ENCODE measurements at regions not wholly inside any gene's neighbourhood (a gene's known extent, or its start where the extent isn't known, plus 50 kb on each side); places are given as distances from the start of the nearest gene placed in this dataset.

- H3K27me3 ChIP-seq (ENCODE audit: control insufficient read depth in 2 of 2, insufficient read depth in 2 of 2, low read length in 2 of 2) = no peaks in the 10 kb centered on the region
- no peak overlapping the region for H3K27ac ChIP-seq (ENCODE audit: low read depth in 2 of 2, low read length in 2 of 2)
- H3K4me3 ChIP-seq (ENCODE audit: low read length in 2 of 2) = no peak overlapping the region
- no peaks in the 10 kb centered on the region for H3K36me3 ChIP-seq (ENCODE audit: control insufficient read depth in 2 of 2, insufficient read depth in 2 of 2, low read length in 2 of 2)
- H3K9ac ChIP-seq (ENCODE audit: low read depth in 1 of 2, low read length in 2 of 2) = no peak overlapping the region
- no peaks in the 10 kb centered on the region for H3K9me3 ChIP-seq (ENCODE audit: control insufficient read depth in 2 of 2, low read length in 2 of 2)
- H3K4me1 ChIP-seq (ENCODE audit: control insufficient read depth in 2 of 2, insufficient read depth in 2 of 2, low read length in 2 of 2) = no peaks in the 10 kb centered on the region
Measured at GRCh38 chr5:87705876-87706275, 293.1 kb upstream of the CCNH start.

- no peaks in the 10 kb centered on the region for H3K9me3 ChIP-seq (ENCODE audit: control insufficient read depth in 2 of 2, low read length in 2 of 2)
- H3K27ac ChIP-seq (ENCODE audit: low read depth in 2 of 2, low read length in 2 of 2) = no peak overlapping the region
- H3K36me3 ChIP-seq (ENCODE audit: control insufficient read depth in 2 of 2, insufficient read depth in 2 of 2, low read length in 2 of 2) = no peaks in the 10 kb centered on the region
- H3K9ac ChIP-seq (ENCODE audit: low read depth in 1 of 2, low read length in 2 of 2) = no peak overlapping the region
- H3K27me3 ChIP-seq (ENCODE audit: control insufficient read depth in 2 of 2, insufficient read depth in 2 of 2, low read length in 2 of 2) = no peaks in the 10 kb centered on the region
- no peak overlapping the region for H3K4me3 ChIP-seq (ENCODE audit: low read length in 2 of 2)
- no peaks in the 10 kb centered on the region for H3K4me1 ChIP-seq (ENCODE audit: control insufficient read depth in 2 of 2, insufficient read depth in 2 of 2, low read length in 2 of 2)
Measured at GRCh38 chr5:87686975-87687374, 274.2 kb upstream of the CCNH start.

GRCh38 chr5:87686018-87686417 is 273.3 kb upstream of the CCNH start:
- Histone ChIP-seq H3K9ac (ENCODE audit: low read depth in 1 of 2, low read length in 2 of 2) (no peak overlapping the region), H3K27me3 (ENCODE audit: control insufficient read depth in 2 of 2, insufficient read depth in 2 of 2, low read length in 2 of 2) (no peaks in the 10 kb centered on the region), H3K4me1 (ENCODE audit: control insufficient read depth in 2 of 2, insufficient read depth in 2 of 2, low read length in 2 of 2) (no peaks in the 10 kb centered on the region), H3K27ac (ENCODE audit: low read depth in 2 of 2, low read length in 2 of 2) (no peak overlapping the region), H3K36me3 (ENCODE audit: control insufficient read depth in 2 of 2, insufficient read depth in 2 of 2, low read length in 2 of 2) (no peaks in the 10 kb centered on the region), H3K4me3 (ENCODE audit: low read length in 2 of 2) (no peak overlapping the region), H3K9me3 (ENCODE audit: control insufficient read depth in 2 of 2, low read length in 2 of 2) (no peaks in the 10 kb centered on the region)

DNA sequence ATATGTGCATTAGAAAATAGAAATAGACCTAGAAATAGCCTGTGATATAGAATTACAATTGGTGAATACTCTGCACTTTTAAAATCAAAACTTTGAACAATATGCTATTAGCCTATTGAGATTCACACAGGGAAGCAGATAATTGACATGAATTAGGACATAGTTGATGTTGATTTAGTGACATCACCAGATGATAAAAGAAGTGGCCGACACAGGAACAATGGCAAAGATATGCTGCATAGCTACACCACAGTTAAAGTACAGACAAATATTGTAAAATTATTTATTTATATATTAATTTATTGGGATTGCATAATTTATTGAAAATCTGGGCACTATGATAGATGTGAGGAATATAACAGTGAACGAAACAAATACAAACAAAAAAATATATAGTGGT is 261.5 kb upstream of the CCNH start:
- no peaks in the 10 kb centered on the region for H3K27me3 ChIP-seq (ENCODE audit: control insufficient read depth in 2 of 2, insufficient read depth in 2 of 2, low read length in 2 of 2)
- H3K9ac ChIP-seq (ENCODE audit: low read depth in 1 of 2, low read length in 2 of 2) = no peak overlapping the region
- H3K27ac ChIP-seq (ENCODE audit: low read depth in 2 of 2, low read length in 2 of 2) = no peak overlapping the region
- no peaks in the 10 kb centered on the region for H3K9me3 ChIP-seq (ENCODE audit: control insufficient read depth in 2 of 2, low read length in 2 of 2)
- H3K4me3 ChIP-seq (ENCODE audit: low read length in 2 of 2) = no peak overlapping the region
- no peaks in the 10 kb centered on the region for H3K4me1 ChIP-seq (ENCODE audit: control insufficient read depth in 2 of 2, insufficient read depth in 2 of 2, low read length in 2 of 2)
- H3K36me3 ChIP-seq (ENCODE audit: control insufficient read depth in 2 of 2, insufficient read depth in 2 of 2, low read length in 2 of 2) = no peaks in the 10 kb centered on the region

DNA sequence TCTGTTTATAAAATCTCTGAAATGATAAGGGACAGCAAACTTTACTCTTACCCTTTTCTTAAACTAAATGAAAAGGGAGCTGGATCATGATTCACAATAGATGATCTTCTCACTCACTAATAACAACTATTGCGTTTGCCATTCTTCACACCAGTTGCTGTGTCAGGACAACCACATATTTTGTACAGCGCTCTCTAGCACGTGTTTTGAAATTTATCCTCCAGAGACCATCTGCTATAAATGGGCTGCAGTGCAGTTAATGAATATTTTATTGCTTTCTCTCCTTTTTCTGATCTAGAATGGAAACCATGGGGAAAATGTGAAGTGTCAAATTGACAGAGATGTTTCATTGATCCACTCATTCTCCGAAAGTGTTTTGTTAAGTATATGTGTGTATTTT is 258.4 kb upstream of the CCNH start:
- Histone ChIP-seq H3K36me3 (ENCODE audit: control insufficient read depth in 2 of 2, insufficient read depth in 2 of 2, low read length in 2 of 2) (no peaks in the 10 kb centered on the region), H3K27me3 (ENCODE audit: control insufficient read depth in 2 of 2, insufficient read depth in 2 of 2, low read length in 2 of 2) (no peaks in the 10 kb centered on the region), H3K4me3 (ENCODE audit: low read length in 2 of 2) (no peak overlapping the region), H3K9ac (ENCODE audit: low read depth in 1 of 2, low read length in 2 of 2) (no peak overlapping the region), H3K4me1 (ENCODE audit: control insufficient read depth in 2 of 2, insufficient read depth in 2 of 2, low read length in 2 of 2) (no peaks in the 10 kb centered on the region), H3K27ac (ENCODE audit: low read depth in 2 of 2, low read length in 2 of 2) (no peak overlapping the region), H3K9me3 (ENCODE audit: control insufficient read depth in 2 of 2, low read length in 2 of 2) (no peaks in the 10 kb centered on the region)

DNA sequence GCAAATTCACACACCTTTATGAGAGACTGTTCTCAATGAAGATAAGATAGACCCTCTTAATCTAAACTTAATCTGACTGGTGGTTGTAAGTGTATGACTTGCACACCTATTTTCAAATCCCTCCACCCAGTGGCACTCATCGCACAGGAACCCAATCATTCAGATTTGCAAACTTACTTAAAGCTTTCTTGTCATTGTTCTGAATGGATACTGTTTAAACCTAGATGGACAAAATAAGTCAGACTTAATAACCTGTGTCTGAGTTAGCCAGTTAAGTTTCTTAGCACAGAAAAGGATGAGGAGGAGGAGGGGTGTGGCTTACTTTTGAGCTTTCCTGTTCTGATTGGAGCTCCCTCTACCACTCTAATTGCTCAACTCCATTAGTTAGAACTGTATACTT is 252.4 kb upstream of the CCNH start:
- Histone ChIP-seq H3K27me3 (ENCODE audit: control insufficient read depth in 2 of 2, insufficient read depth in 2 of 2, low read length in 2 of 2) (no peaks in the 10 kb centered on the region), H3K9ac (ENCODE audit: low read depth in 1 of 2, low read length in 2 of 2) (no peak overlapping the region), H3K4me3 (ENCODE audit: low read length in 2 of 2) (no peak overlapping the region), H3K27ac (ENCODE audit: low read depth in 2 of 2, low read length in 2 of 2) (no peak overlapping the region), H3K9me3 (ENCODE audit: control insufficient read depth in 2 of 2, low read length in 2 of 2) (no peaks in the 10 kb centered on the region), H3K4me1 (ENCODE audit: control insufficient read depth in 2 of 2, insufficient read depth in 2 of 2, low read length in 2 of 2) (no peaks in the 10 kb centered on the region), H3K36me3 (ENCODE audit: control insufficient read depth in 2 of 2, insufficient read depth in 2 of 2, low read length in 2 of 2) (no peaks in the 10 kb centered on the region)

GRCh38 chr5:87661784-87662566 is 249.2 kb upstream of the CCNH start:
- Histone ChIP-seq H3K27me3 (ENCODE audit: control insufficient read depth in 2 of 2, insufficient read depth in 2 of 2, low read length in 2 of 2) (no peaks in the 10 kb centered on the region), H3K9ac (ENCODE audit: low read depth in 1 of 2, low read length in 2 of 2) (no peak overlapping the region), H3K9me3 (ENCODE audit: control insufficient read depth in 2 of 2, low read length in 2 of 2) (no peaks in the 10 kb centered on the region), H3K36me3 (ENCODE audit: control insufficient read depth in 2 of 2, insufficient read depth in 2 of 2, low read length in 2 of 2) (no peaks in the 10 kb centered on the region), H3K27ac (ENCODE audit: low read depth in 2 of 2, low read length in 2 of 2) (no peak overlapping the region), H3K4me3 (ENCODE audit: low read length in 2 of 2) (no peak overlapping the region), H3K4me1 (ENCODE audit: control insufficient read depth in 2 of 2, insufficient read depth in 2 of 2, low read length in 2 of 2) (no peaks in the 10 kb centered on the region)

DNA sequence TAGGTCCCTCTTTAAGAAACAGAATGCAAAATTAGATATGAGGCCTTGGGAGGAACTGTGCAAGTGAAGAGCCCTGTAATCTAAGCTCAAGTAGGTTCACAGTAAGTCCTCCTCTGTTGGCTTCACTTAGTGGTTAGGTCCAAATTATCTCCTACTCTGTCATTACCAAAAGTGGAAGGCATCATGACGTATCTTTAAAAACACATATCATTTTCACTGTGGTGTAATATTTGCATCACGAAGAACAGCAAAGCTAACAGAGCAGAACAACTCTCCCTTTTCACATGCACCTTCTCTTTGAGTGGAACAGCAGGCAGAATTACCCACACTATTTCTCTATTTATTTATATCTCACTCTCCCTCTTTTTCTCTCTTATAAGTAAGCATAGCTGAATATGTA is 240.5 kb upstream of the CCNH start:
- Histone ChIP-seq H3K27me3 (ENCODE audit: control insufficient read depth in 2 of 2, insufficient read depth in 2 of 2, low read length in 2 of 2) (no peaks in the 10 kb centered on the region), H3K9me3 (ENCODE audit: control insufficient read depth in 2 of 2, low read length in 2 of 2) (no peaks in the 10 kb centered on the region), H3K4me3 (ENCODE audit: low read length in 2 of 2) (no peak overlapping the region), H3K36me3 (ENCODE audit: control insufficient read depth in 2 of 2, insufficient read depth in 2 of 2, low read length in 2 of 2) (no peaks in the 10 kb centered on the region), H3K4me1 (ENCODE audit: control insufficient read depth in 2 of 2, insufficient read depth in 2 of 2, low read length in 2 of 2) (no peaks in the 10 kb centered on the region), H3K27ac (ENCODE audit: low read depth in 2 of 2, low read length in 2 of 2) (no peak overlapping the region), H3K9ac (ENCODE audit: low read depth in 1 of 2, low read length in 2 of 2) (no peak overlapping the region)

GRCh38 chr5:87650284-87650683 is 237.6 kb upstream of the CCNH start:
- Histone ChIP-seq H3K36me3 (ENCODE audit: control insufficient read depth in 2 of 2, insufficient read depth in 2 of 2, low read length in 2 of 2) (no peaks in the 10 kb centered on the region), H3K4me3 (ENCODE audit: low read length in 2 of 2) (no peak overlapping the region), H3K27me3 (ENCODE audit: control insufficient read depth in 2 of 2, insufficient read depth in 2 of 2, low read length in 2 of 2) (no peaks in the 10 kb centered on the region), H3K4me1 (ENCODE audit: control insufficient read depth in 2 of 2, insufficient read depth in 2 of 2, low read length in 2 of 2) (no peaks in the 10 kb centered on the region), H3K9ac (ENCODE audit: low read depth in 1 of 2, low read length in 2 of 2) (no peak overlapping the region), H3K9me3 (ENCODE audit: control insufficient read depth in 2 of 2, low read length in 2 of 2) (no peaks in the 10 kb centered on the region), H3K27ac (ENCODE audit: low read depth in 2 of 2, low read length in 2 of 2) (no peak overlapping the region)

DNA sequence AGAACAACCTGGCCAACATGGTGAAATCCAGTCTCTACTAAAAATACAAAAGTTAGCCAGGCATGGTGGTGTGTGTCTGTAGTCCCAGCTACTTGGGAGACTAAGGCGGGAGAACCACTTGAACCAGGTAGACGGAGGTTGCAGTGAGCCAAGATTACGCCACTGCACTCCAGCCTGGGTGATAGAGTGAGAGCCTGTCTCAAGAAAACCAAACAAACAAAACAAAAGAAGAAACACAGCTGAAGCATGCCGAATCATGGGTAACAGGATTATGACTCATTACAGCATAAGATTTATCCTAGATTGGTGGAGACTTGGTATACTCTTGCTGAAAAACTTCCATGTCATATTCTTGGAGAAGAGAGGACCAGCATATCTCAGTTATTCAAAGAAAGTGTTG is 236.7 kb upstream of the CCNH start:
- H3K4me1 ChIP-seq (ENCODE audit: control insufficient read depth in 2 of 2, insufficient read depth in 2 of 2, low read length in 2 of 2) = no peaks in the 10 kb centered on the region
- no peak overlapping the region for H3K4me3 ChIP-seq (ENCODE audit: low read length in 2 of 2)
- H3K27ac ChIP-seq (ENCODE audit: low read depth in 2 of 2, low read length in 2 of 2) = no peak overlapping the region
- H3K27me3 ChIP-seq (ENCODE audit: control insufficient read depth in 2 of 2, insufficient read depth in 2 of 2, low read length in 2 of 2) = no peaks in the 10 kb centered on the region
- no peaks in the 10 kb centered on the region for H3K9me3 ChIP-seq (ENCODE audit: control insufficient read depth in 2 of 2, low read length in 2 of 2)
- no peaks in the 10 kb centered on the region for H3K36me3 ChIP-seq (ENCODE audit: control insufficient read depth in 2 of 2, insufficient read depth in 2 of 2, low read length in 2 of 2)
- H3K9ac ChIP-seq (ENCODE audit: low read depth in 1 of 2, low read length in 2 of 2) = no peak overlapping the region

DNA sequence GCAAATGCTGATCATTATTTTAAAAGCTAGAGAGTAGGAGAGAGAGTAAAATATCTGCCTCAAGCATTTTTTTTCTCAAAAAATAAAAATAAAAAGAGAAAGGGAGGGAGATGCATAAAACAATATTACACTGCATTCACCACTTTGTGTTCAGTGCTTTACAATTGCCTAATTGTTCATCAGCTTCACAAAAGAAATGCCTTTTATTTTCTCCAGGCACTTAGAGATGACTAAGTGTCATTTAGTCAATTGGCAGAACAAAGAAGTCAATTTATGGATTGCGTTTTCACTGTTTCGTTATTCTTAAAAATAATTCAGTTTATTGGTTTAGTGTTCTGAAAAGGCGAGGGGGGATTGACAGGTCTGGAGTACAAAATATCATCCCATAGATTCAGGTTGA is 232.5 kb upstream of the CCNH start:
- Histone ChIP-seq H3K4me3 (ENCODE audit: low read length in 2 of 2) (no peak overlapping the region), H3K9ac (ENCODE audit: low read depth in 1 of 2, low read length in 2 of 2) (no peak overlapping the region), H3K27me3 (ENCODE audit: control insufficient read depth in 2 of 2, insufficient read depth in 2 of 2, low read length in 2 of 2) (no peaks in the 10 kb centered on the region), H3K9me3 (ENCODE audit: control insufficient read depth in 2 of 2, low read length in 2 of 2) (no peaks in the 10 kb centered on the region), H3K4me1 (ENCODE audit: control insufficient read depth in 2 of 2, insufficient read depth in 2 of 2, low read length in 2 of 2) (no peaks in the 10 kb centered on the region), H3K36me3 (ENCODE audit: control insufficient read depth in 2 of 2, insufficient read depth in 2 of 2, low read length in 2 of 2) (no peaks in the 10 kb centered on the region), H3K27ac (ENCODE audit: low read depth in 2 of 2, low read length in 2 of 2) (no peak overlapping the region)

All from mucosa of rectum (tissue), 2 donors.